Mammary epithelial cell (primary cell): ENCODE measurements at regions not wholly inside any gene's neighbourhood (a gene's known extent, or its start where the extent isn't known, plus 50 kb on each side); places are given as distances from the start of the nearest gene placed in this dataset.

Experiments
- CTCF ChIP-seq, 2 donors: IDR thresholded peaks in 1 of 2; conservative IDR thresholded peaks in 1 of 2; 2 replicates each; pipeline ENCODE4 v1.5.1; 2011 to 2012; ENCODE audit warnings: inconsistent platforms in 2 of 2, low read length in 2 of 2, mild to moderate bottlenecking in 2 of 2, control low read depth in 1 of 2, low read depth in 1 of 2; ENCODE audit not compliant: insufficient read depth in 1 of 2; ENCODE audit errors: extremely low read depth in 1 of 2
- EZH2 ChIP-seq: IDR thresholded peaks from 2 replicates; pipeline ENCODE4 v1.6.1; 2012; ENCODE audit warnings: low read length, inconsistent platforms, borderline replicate concordance

- no peak for TF ChIP-seq CTCF (conservative IDR thresholded peaks at IDR 0.05 in 1 of 2, IDR thresholded peaks at IDR 0.05 in 1 of 2; ENCODE audit: extremely low read depth in 1 of 2, insufficient read depth in 1 of 2, low read depth in 1 of 2, low read length in 2 of 2)
- TF ChIP-seq EZH2: no peak
These were observed 169.4 kb downstream of the SLIT2 start for GRCh38 chr4:20420916-20421602.
